ENCODE measurements at regions not wholly inside any gene's neighbourhood (a gene's known extent, or its start where the extent isn't known, plus 50 kb on each side); places are given as distances from the start of the nearest gene placed in this dataset.

- Histone ChIP-seq H3K79me2 (ENCODE audit: control insufficient read depth, insufficient read depth, low read length) (no peaks in the 10 kb centered on the region), H3K36me3 (ENCODE audit: control insufficient read depth, insufficient read depth, low read length) (no peaks in the 10 kb centered on the region), H3K27me3 (ENCODE audit: control insufficient read depth, insufficient read depth, low read length) (no peaks in the 10 kb centered on the region), H4K20me1 (ENCODE audit: control insufficient read depth, extremely low read depth, insufficient read depth, low read length) (no peaks in the 10 kb centered on the region), H3K4me3 (replicated peaks in 1 of 4; ENCODE audit: control extremely low read depth in 1 of 4, insufficient read depth in 1 of 4, low read depth in 3 of 4, low read length in 4 of 4) (no peak overlapping the region), H3K4me1 (ENCODE audit: control insufficient read depth, extremely low read depth, insufficient read depth, low read length) (no peaks in the 10 kb centered on the region), H3K27ac (ENCODE audit: insufficient read depth, low read length) (no peak overlapping the region), H3K9ac (ENCODE audit: insufficient read depth, low read length) (no peak overlapping the region), H3K9me3 (ENCODE audit: control insufficient read depth, insufficient read depth, low read depth, low read length) (no peaks in the 10 kb centered on the region), H3K4me2 (ENCODE audit: extremely low read depth, insufficient read depth, low read length) (no peak overlapping the region), H2AFZ (ENCODE audit: low read length) (no peak overlapping the region)
- peak; percentile 23 to 61 for DNase-seq (ENCODE audit: low read depth in 2 of 2)
- TF ChIP-seq EZH2 (IDR thresholded peaks at IDR 0.05; ENCODE audit: low read length, missing control alignments), result no peak
- TF ChIP-seq, protein P1, sequence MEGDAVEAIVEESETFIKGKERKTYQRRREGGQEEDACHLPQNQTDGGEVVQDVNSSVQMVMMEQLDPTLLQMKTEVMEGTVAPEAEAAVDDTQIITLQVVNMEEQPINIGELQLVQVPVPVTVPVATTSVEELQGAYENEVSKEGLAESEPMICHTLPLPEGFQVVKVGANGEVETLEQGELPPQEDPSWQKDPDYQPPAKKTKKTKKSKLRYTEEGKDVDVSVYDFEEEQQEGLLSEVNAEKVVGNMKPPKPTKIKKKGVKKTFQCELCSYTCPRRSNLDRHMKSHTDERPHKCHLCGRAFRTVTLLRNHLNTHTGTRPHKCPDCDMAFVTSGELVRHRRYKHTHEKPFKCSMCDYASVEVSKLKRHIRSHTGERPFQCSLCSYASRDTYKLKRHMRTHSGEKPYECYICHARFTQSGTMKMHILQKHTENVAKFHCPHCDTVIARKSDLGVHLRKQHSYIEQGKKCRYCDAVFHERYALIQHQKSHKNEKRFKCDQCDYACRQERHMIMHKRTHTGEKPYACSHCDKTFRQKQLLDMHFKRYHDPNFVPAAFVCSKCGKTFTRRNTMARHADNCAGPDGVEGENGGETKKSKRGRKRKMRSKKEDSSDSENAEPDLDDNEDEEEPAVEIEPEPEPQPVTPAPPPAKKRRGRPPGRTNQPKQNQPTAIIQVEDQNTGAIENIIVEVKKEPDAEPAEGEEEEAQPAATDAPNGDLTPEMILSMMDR (conservative IDR thresholded peaks at IDR 0.05 in 1 of 2, IDR thresholded peaks at IDR 0.05 in 1 of 2; ENCODE audit: low read depth in 1 of 2, low read length in 2 of 2), result no peak
Measured at GRCh38 chr7:83849131-83849530, 200.2 kb upstream of the SEMA3E start.

DNA sequence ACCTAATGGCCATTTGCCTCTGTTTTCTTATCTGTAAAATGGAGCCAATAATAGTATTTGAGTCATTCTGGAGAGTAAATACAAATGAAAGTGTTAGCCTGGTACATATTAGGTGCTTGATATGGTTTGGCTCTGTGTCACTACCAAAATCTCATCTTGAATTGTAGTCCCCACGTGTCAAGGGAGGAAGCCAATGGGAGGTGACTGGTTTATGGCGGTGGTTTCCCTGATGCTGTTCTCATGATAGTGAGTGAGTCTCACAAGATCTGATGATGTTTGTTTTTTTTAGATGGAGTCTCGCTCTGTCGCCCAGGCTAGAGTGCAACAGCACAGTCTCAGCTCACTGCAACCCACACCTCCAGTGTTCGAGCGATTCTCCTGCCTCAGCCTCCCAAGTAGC, 194.0 kb upstream of the SEMA3E start:
- Histone ChIP-seq H3K4me1 (ENCODE audit: control insufficient read depth, extremely low read depth, insufficient read depth, low read length) (no peaks in the 10 kb centered on the region), H4K20me1 (ENCODE audit: control insufficient read depth, extremely low read depth, insufficient read depth, low read length) (no peaks in the 10 kb centered on the region), H3K79me2 (ENCODE audit: control insufficient read depth, insufficient read depth, low read length) (no peaks in the 10 kb centered on the region), H3K9me3 (ENCODE audit: control insufficient read depth, insufficient read depth, low read depth, low read length) (no peaks in the 10 kb centered on the region), H3K36me3 (ENCODE audit: control insufficient read depth, insufficient read depth, low read length) (no peaks in the 10 kb centered on the region), H3K27me3 (ENCODE audit: control insufficient read depth, insufficient read depth, low read length) (no peaks in the 10 kb centered on the region), H3K9ac (ENCODE audit: insufficient read depth, low read length) (no peak overlapping the region), H3K4me3 (replicated peaks in 1 of 4; ENCODE audit: control extremely low read depth in 1 of 4, insufficient read depth in 1 of 4, low read depth in 3 of 4, low read length in 4 of 4) (no peak overlapping the region), H3K27ac (ENCODE audit: insufficient read depth, low read length) (no peak overlapping the region), H3K4me2 (ENCODE audit: extremely low read depth, insufficient read depth, low read length) (no peak overlapping the region), H2AFZ (ENCODE audit: low read length) (no peak overlapping the region)
- no peak for DNase-seq (ENCODE audit: low read depth in 2 of 2)
- TF ChIP-seq EZH2 (IDR thresholded peaks at IDR 0.05; ENCODE audit: low read length, missing control alignments), result no peak

DNA sequence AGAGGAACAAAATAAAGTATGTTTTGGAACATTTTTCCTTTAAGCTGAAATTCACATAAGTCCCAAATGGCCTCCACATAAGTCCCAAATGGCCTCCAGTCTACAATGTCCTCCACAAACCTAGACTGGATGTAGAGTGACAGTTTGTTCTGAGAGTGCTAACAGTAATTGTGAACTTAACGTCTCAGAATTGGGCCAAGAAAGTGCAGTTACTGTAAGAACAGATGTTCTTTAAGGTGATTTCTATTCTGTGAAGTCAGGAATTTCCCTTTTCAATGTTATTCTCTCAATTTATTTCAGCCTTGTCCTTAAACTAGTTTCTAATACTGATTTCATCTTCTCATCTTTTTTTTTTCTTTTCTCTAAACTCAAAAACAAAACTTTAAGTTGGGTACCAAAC, 188.7 kb upstream of the SEMA3E start:
- TF ChIP-seq, protein P1 (conservative IDR thresholded peaks at IDR 0.05 in 1 of 2, IDR thresholded peaks at IDR 0.05 in 1 of 2; ENCODE audit: low read depth in 1 of 2, low read length in 2 of 2), result no peak
- no peak for TF ChIP-seq EZH2 (IDR thresholded peaks at IDR 0.05; ENCODE audit: low read length, missing control alignments)
- H3K36me3 ChIP-seq (ENCODE audit: control insufficient read depth, insufficient read depth, low read length), result no peaks in the 10 kb centered on the region
- H3K4me1 ChIP-seq (ENCODE audit: control insufficient read depth, extremely low read depth, insufficient read depth, low read length), result no peaks in the 10 kb centered on the region
- H2AFZ ChIP-seq (ENCODE audit: low read length), result no peak overlapping the region
- H3K27ac ChIP-seq (ENCODE audit: insufficient read depth, low read length), result no peak overlapping the region
- H3K4me3 ChIP-seq (replicated peaks in 1 of 4; ENCODE audit: control extremely low read depth in 1 of 4, insufficient read depth in 1 of 4, low read depth in 3 of 4, low read length in 4 of 4), result no peak overlapping the region
- H3K79me2 ChIP-seq (ENCODE audit: control insufficient read depth, insufficient read depth, low read length), result no peaks in the 10 kb centered on the region
- H3K9me3 ChIP-seq (ENCODE audit: control insufficient read depth, insufficient read depth, low read depth, low read length), result no peaks in the 10 kb centered on the region
- no peaks in the 10 kb centered on the region for H4K20me1 ChIP-seq (ENCODE audit: control insufficient read depth, extremely low read depth, insufficient read depth, low read length)
- no peak overlapping the region for H3K9ac ChIP-seq (ENCODE audit: insufficient read depth, low read length)
- H3K27me3 ChIP-seq (ENCODE audit: control insufficient read depth, insufficient read depth, low read length), result no peaks in the 10 kb centered on the region
- no peak for DNase-seq (ENCODE audit: low read depth in 2 of 2)
- no peak overlapping the region for H3K4me2 ChIP-seq (ENCODE audit: extremely low read depth, insufficient read depth, low read length)
